ENCODE measurements at regions not wholly inside any gene's neighbourhood (a gene's known extent, or its start where the extent isn't known, plus 50 kb on each side); places are given as distances from the start of the nearest gene placed in this dataset.

GRCh38 chr2:66851449-66851872 lies 416.5 kb downstream of the MEIS1 start:
- no peak overlapping the region for H3K27ac ChIP-seq (ENCODE audit: insufficient read length, low read depth, low read length)
- H3K4me1 Mint-ChIP-seq, result peaks cover under 1 to 8% of the 10 kb centered on the region in 2 experiments; a peak in 3 of 4 replicates

More at GRCh38 chr2:66851449-66851872, 416.5 kb downstream of the MEIS1 start:
- no peaks in the 10 kb centered on the region for H3K79me2 ChIP-seq (ENCODE audit: insufficient read depth, low read length)
- Mint-ChIP-seq H3K36me3 (ENCODE audit: insufficient read depth in 1 of 3, low read depth in 3 of 3) (no peaks in the 10 kb centered on the region), H3K4me3 (no peak overlapping the region), H3K9me3 (0 out of 5 replicates have a peak, but pooled peaks cover 0 to under 1% of the 10 kb centered on the region in 2 experiments), H3K27ac (no peak overlapping the region), H3K27me3 (ENCODE audit: low read depth) (peaks cover 7% of the 10 kb centered on the region)
- no peak overlapping the region for H2BK120ac ChIP-seq (ENCODE audit: low read depth, low read length, poor library complexity, severe bottlenecking)
- H3K4me2 ChIP-seq (ENCODE audit: insufficient read depth, insufficient read length, low read length), result no peak overlapping the region
- H4K20me1 ChIP-seq (ENCODE audit: control insufficient read depth, insufficient read depth, insufficient read length), result no peaks in the 10 kb centered on the region
- no peak overlapping the region for H4K91ac ChIP-seq (ENCODE audit: insufficient read length, low read depth, low read length)
- no peak overlapping the region for H2AK5ac ChIP-seq (ENCODE audit: insufficient read length, low read length)
- H2BK20ac ChIP-seq (ENCODE audit: low read depth, low read length, poor library complexity, severe bottlenecking), result no peak overlapping the region
- no CpG with 5 or more reads among the region's 1 CpG for WGBS (ENCODE audit: extremely low coverage, insufficient read length, low lambda C conversion rate)
- H3K4ac ChIP-seq (ENCODE audit: low read depth, low read length), result no peak overlapping the region
- H3K14ac ChIP-seq (ENCODE audit: insufficient read depth, low read length), result no peak overlapping the region
- H3T11ph ChIP-seq (ENCODE audit: low read length), result no peak overlapping the region
- no peak overlapping the region for H4K8ac ChIP-seq (replicated peaks; ENCODE audit: insufficient read length, low read depth, low read length)
- no peaks in the 10 kb centered on the region for H3K27me3 ChIP-seq (ENCODE audit: insufficient read depth, low read length)
- H2AFZ ChIP-seq (ENCODE audit: low read length), result no peak overlapping the region
- no peak overlapping the region for H3K23ac ChIP-seq (ENCODE audit: insufficient read length, low read depth, low read length)
- no peak overlapping the region for H3K56ac ChIP-seq (ENCODE audit: insufficient read length, low read depth, low read length)
- no peaks in the 10 kb centered on the region for H3K23me2 ChIP-seq (ENCODE audit: insufficient read length, low read depth, low read length, poor library complexity, severe bottlenecking)
- H3K9ac ChIP-seq (ENCODE audit: extremely low read depth, insufficient read length, low read length), result no peak overlapping the region
- H4K5ac ChIP-seq (ENCODE audit: insufficient read length, low read depth, low read length), result no peak overlapping the region
- no peak overlapping the region for H3K18ac ChIP-seq (ENCODE audit: insufficient read length, low read depth, low read length)
- H2BK5ac ChIP-seq (ENCODE audit: insufficient read length, low read length), result no peak overlapping the region
- no peak overlapping the region for H2BK15ac ChIP-seq (ENCODE audit: low read depth, low read length)
- no peaks in the 10 kb centered on the region for H3K79me1 ChIP-seq (ENCODE audit: insufficient read depth, low read depth, low read length, poor library complexity, severe bottlenecking)
- H3K9me3 ChIP-seq (ENCODE audit: control insufficient read depth, low read depth, low read length), result no peaks in the 10 kb centered on the region
- no peaks in the 10 kb centered on the region for H3K4me1 ChIP-seq (ENCODE audit: insufficient read depth, low read length)
- TF ChIP-seq CTCF (conservative IDR thresholded peaks at IDR 0.05), result no peak
- no peak overlapping the region for H2BK12ac ChIP-seq (ENCODE audit: insufficient read length, low read depth, low read length)
- no peak for DNase-seq

Measured in H9 (cell line).